Aorta (tissue), 5 donors: ENCODE measurements at regions not wholly inside any gene's neighbourhood (a gene's known extent, or its start where the extent isn't known, plus 50 kb on each side); places are given as distances from the start of the nearest gene placed in this dataset.

ENCODE experiments used
- ATAC-seq: fragments of 200-7000 bp; cut with Tn5 transposase; one replicate; pipeline ENCODE4 v1.9.1; 2022; ENCODE audit warnings: moderate library complexity; ENCODE audit not compliant: low FRiP score
- DNase-seq, 2 donors: peaks; one replicate each; pipeline ENCODE4 v3.0.0-alpha.2; 2020
- H3K27ac ChIP-seq, 2 donors: one replicate each; pipeline ENCODE4 v1.5.1; 2013; ENCODE audit warnings: low read length in 2 of 2, mild to moderate bottlenecking in 2 of 2, moderate library complexity in 2 of 2, control low read depth in 1 of 2, inconsistent platforms in 1 of 2, low read depth in 1 of 2
- H3K27me3 ChIP-seq, 2 donors: one replicate each; pipeline ENCODE4 v1.6.1; 2013; ENCODE audit warnings: control low read depth in 1 of 2, low read length in 1 of 2, mild to moderate bottlenecking in 1 of 2, moderate library complexity in 1 of 2; ENCODE audit not compliant: insufficient read depth in 2 of 2, control insufficient read depth in 1 of 2
- H3K36me3 ChIP-seq, 2 donors: one replicate each; pipeline ENCODE4 v1.6.1; 2013; ENCODE audit warnings: control low read depth in 1 of 2, low read length in 1 of 2, mild to moderate bottlenecking in 1 of 2; ENCODE audit not compliant: insufficient read depth in 2 of 2, control insufficient read depth in 1 of 2
- H3K4me1 ChIP-seq, 2 donors: one replicate each; pipeline ENCODE4 v1.6.1; 2013; ENCODE audit warnings: low read length in 2 of 2, control low read depth in 1 of 2, mild to moderate bottlenecking in 1 of 2, moderate library complexity in 1 of 2; ENCODE audit not compliant: insufficient read depth in 2 of 2, control insufficient read depth in 1 of 2
- H3K4me3 ChIP-seq, 2 donors: one replicate each; pipeline ENCODE4 v1.5.1; 2013; ENCODE audit warnings: low read length in 2 of 2, control low read depth in 1 of 2, mild to moderate bottlenecking in 1 of 2
- H3K9me3 ChIP-seq: one replicate; pipeline ENCODE4 v1.6.1; 2013; ENCODE audit warnings: mild to moderate bottlenecking, low read length; ENCODE audit not compliant: control insufficient read depth
- WGBS, 2 donors: extraction: QIAGEN DNeasy Blood & Tissue Kit; methylation state at CpG; one replicate each; pipeline ENCODE4 v1.1.7; 2013; 5-methylcytosine and 5-hydroxymethylcytosine counted together
- intact Hi-C, 2 donors: fragments of 100-400 bp; cut with DNase I; formaldehyde crosslinking; loops; one replicate each; pipeline versions ENCODE4 v1.14.2 to v1.15.0; 2022
- donor health status: healthy with polysubstance abuse.
- donor health status: Bipolar disorder and iron deficiency.
- donor health status: DM: no; HTN: no; CAD: no.
- donor health status: DM: no; HTN: no; CAD: no.
- donor health status: DM: yes; HTN: yes; CAD: no.

- WGBS, 2 donors = 90 to 92% methylated on average over 5 of the region's 5 CpGs
- no peak for ATAC-seq
- no peak overlapping the region for H3K27ac ChIP-seq
- H3K4me3 ChIP-seq = no peak overlapping the region
- DNase-seq = no peak
- no peaks in the 10 kb centered on the region for H3K4me1 ChIP-seq
- no peaks in the 10 kb centered on the region for H3K9me3 ChIP-seq
- H3K27me3 ChIP-seq = no peaks in the 10 kb centered on the region
- no peaks in the 10 kb centered on the region for H3K36me3 ChIP-seq
- intact Hi-C loops = no loop called here
These were observed 503.1 kb upstream of the PKDCC start for GRCh38 chr2:41544709-41545108.

GRCh38 chr2:41546031-41546430 lies 501.8 kb upstream of the PKDCC start:
- Histone ChIP-seq H3K27me3 (no peaks in the 10 kb centered on the region), H3K4me1 (no peaks in the 10 kb centered on the region), H3K27ac (no peak overlapping the region), H3K4me3 (no peak overlapping the region), H3K9me3 (no peaks in the 10 kb centered on the region), H3K36me3 (no peaks in the 10 kb centered on the region)
- DNase-seq (no peak), ATAC-seq (no peak)
- 78 to 94% methylated on average over 4 of the region's 4 CpGs for WGBS, 2 donors
- intact Hi-C loops = no loop called here

GRCh38 chr2:41568648-41569047 lies 479.2 kb upstream of the PKDCC start:
- no peak overlapping the region for H3K4me3 ChIP-seq
- no peak for DNase-seq
- intact Hi-C loops = no loop called here
- H3K36me3 ChIP-seq = no peaks in the 10 kb centered on the region
- H3K27me3 ChIP-seq = no peaks in the 10 kb centered on the region
- no peaks in the 10 kb centered on the region for H3K9me3 ChIP-seq
- no peak overlapping the region for H3K27ac ChIP-seq
- WGBS, 2 donors = 89 to 96% methylated on average over 1 of the region's 1 CpG
- ATAC-seq = no peak
- no peaks in the 10 kb centered on the region for H3K4me1 ChIP-seq

GRCh38 chr2:41572154-41572553 lies 475.7 kb upstream of the PKDCC start:
- Histone ChIP-seq H3K4me1 (no peaks in the 10 kb centered on the region), H3K27me3 (no peaks in the 10 kb centered on the region), H3K9me3 (no peaks in the 10 kb centered on the region), H3K4me3 (no peak overlapping the region), H3K27ac (no peak overlapping the region), H3K36me3 (no peaks in the 10 kb centered on the region)
- intact Hi-C loops = no loop called here
- no peak for ATAC-seq
- no peak for DNase-seq
- WGBS, 2 donors = 94 to 96% methylated on average over 3 of the region's 3 CpGs

- ATAC-seq = no peak
- 75 to 76% methylated on average over 2 of the region's 2 CpGs for WGBS, 2 donors
These were observed 471.4 kb upstream of the PKDCC start for GRCh38 chr2:41576423-41576822.

GRCh38 chr2:41579806-41580205 lies 468.0 kb upstream of the PKDCC start:
- H3K27ac ChIP-seq = no peak overlapping the region
- H3K4me3 ChIP-seq = no peak overlapping the region
- ATAC-seq (no peak), DNase-seq (no peak)
- H3K4me1 ChIP-seq = no peaks in the 10 kb centered on the region
- H3K9me3 ChIP-seq = no peaks in the 10 kb centered on the region
- H3K36me3 ChIP-seq = no peaks in the 10 kb centered on the region
- 80 to 85% methylated on average over 2 of the region's 2 CpGs for WGBS, 2 donors
- intact Hi-C loops = loop anchor here in 1 of 2 donors (10.0 kb wide), 1 partner anchor 115 kb away; no protein-coding TSS in a partner anchor
- no peaks in the 10 kb centered on the region for H3K27me3 ChIP-seq

More at GRCh38 chr2:41576423-41576822, 471.4 kb upstream of the PKDCC start:
- DNase-seq = no peak
- Histone ChIP-seq H3K9me3 (no peaks in the 10 kb centered on the region), H3K4me3 (no peak overlapping the region), H3K36me3 (no peaks in the 10 kb centered on the region), H3K27ac (no peak overlapping the region), H3K4me1 (no peaks in the 10 kb centered on the region), H3K27me3 (no peaks in the 10 kb centered on the region)
- intact Hi-C loops = no loop called here

GRCh38 chr2:41580806-41581205 lies 467.0 kb upstream of the PKDCC start:
- Histone ChIP-seq H3K4me3 (no peak overlapping the region), H3K36me3 (no peaks in the 10 kb centered on the region), H3K9me3 (no peaks in the 10 kb centered on the region), H3K27me3 (no peaks in the 10 kb centered on the region), H3K27ac (no peak overlapping the region), H3K4me1 (no peaks in the 10 kb centered on the region)
- 56 to 64% methylated on average over 4 of the region's 4 CpGs for WGBS, 2 donors
- intact Hi-C loops = loop anchor here in 1 of 2 donors (10.0 kb wide), 1 partner anchor 114 kb away; no protein-coding TSS in a partner anchor
- ATAC-seq (no peak), DNase-seq (no peak)

GRCh38 chr2:41595240-41595639 lies 452.6 kb upstream of the PKDCC start:
- H3K27me3 ChIP-seq = no peaks in the 10 kb centered on the region
- intact Hi-C loops = loop anchor here in 1 of 2 donors (10.0 kb wide), 1 partner anchor 110 kb away; no protein-coding TSS in a partner anchor
- 30 to 37% methylated on average over 1 of the region's 1 CpG for WGBS, 2 donors
- H3K27ac ChIP-seq = peak overlapping the region in 1 of 2 donors; percentile 28
- no peak overlapping the region for H3K4me3 ChIP-seq
- H3K9me3 ChIP-seq = no peaks in the 10 kb centered on the region
- ATAC-seq = no peak
- no peaks in the 10 kb centered on the region for H3K36me3 ChIP-seq
- DNase-seq = no peak
- H3K4me1 ChIP-seq = peaks cover 2 to 3% of the 10 kb centered on the region in 2 donors

GRCh38 chr2:41597680-41598079 lies 450.1 kb upstream of the PKDCC start:
- Histone ChIP-seq H3K36me3 (no peaks in the 10 kb centered on the region), H3K4me1 (peaks cover 2 to 3% of the 10 kb centered on the region in 2 donors), H3K27ac (peak overlapping the region in 1 of 2 donors; percentile 45), H3K4me3 (no peak overlapping the region), H3K27me3 (no peaks in the 10 kb centered on the region), H3K9me3 (no peaks in the 10 kb centered on the region)
- no peak for ATAC-seq
- 45 to 53% methylated on average over 2 of the region's 2 CpGs for WGBS, 2 donors
- DNase-seq = no peak
- intact Hi-C loops = loop anchor here in 1 of 2 donors (10.0 kb wide), 1 partner anchor 113 kb away; no protein-coding TSS in a partner anchor
